GM12874 (cell line): ENCODE measurements at regions not wholly inside any gene's neighbourhood (a gene's known extent, or its start where the extent isn't known, plus 50 kb on each side); places are given as distances from the start of the nearest gene placed in this dataset.

Source experiments
- CTCF ChIP-seq: IDR thresholded peaks from 2 replicates; pipeline ENCODE4 v1.5.1; 2011; ENCODE audit warnings: low read depth, mild to moderate bottlenecking, control low read depth, low read length, moderate library complexity; ENCODE audit not compliant: insufficient read depth

GRCh38 chr7:153370092-153370491, 610.5 kb downstream of the ACTR3B start:
- TF ChIP-seq CTCF = no peak

- TF ChIP-seq CTCF = no peak
These were observed 621.1 kb downstream of the ACTR3B start for GRCh38 chr7:153380636-153381035.

- peak; percentile 61 for TF ChIP-seq CTCF
These were observed 621.9 kb downstream of the ACTR3B start for GRCh38 chr7:153381275-153382040.

GRCh38 chr7:153382641-153383101, 623.1 kb downstream of the ACTR3B start:
- TF ChIP-seq CTCF = no peak

- TF ChIP-seq CTCF = no peak
These were observed 624.2 kb downstream of the ACTR3B start for GRCh38 chr7:153383781-153384180.

GRCh38 chr7:153385502-153385901, 626.0 kb downstream of the ACTR3B start:
- TF ChIP-seq CTCF = no peak

- TF ChIP-seq CTCF = no peak
These were observed 627.0 kb downstream of the ACTR3B start for GRCh38 chr7:153386556-153386955.

- TF ChIP-seq CTCF = no peak
These were observed 629.1 kb downstream of the ACTR3B start for GRCh38 chr7:153388611-153389010.
